ENCODE measurements at regions not wholly inside any gene's neighbourhood (a gene's known extent, or its start where the extent isn't known, plus 50 kb on each side); places are given as distances from the start of the nearest gene placed in this dataset.

DNA sequence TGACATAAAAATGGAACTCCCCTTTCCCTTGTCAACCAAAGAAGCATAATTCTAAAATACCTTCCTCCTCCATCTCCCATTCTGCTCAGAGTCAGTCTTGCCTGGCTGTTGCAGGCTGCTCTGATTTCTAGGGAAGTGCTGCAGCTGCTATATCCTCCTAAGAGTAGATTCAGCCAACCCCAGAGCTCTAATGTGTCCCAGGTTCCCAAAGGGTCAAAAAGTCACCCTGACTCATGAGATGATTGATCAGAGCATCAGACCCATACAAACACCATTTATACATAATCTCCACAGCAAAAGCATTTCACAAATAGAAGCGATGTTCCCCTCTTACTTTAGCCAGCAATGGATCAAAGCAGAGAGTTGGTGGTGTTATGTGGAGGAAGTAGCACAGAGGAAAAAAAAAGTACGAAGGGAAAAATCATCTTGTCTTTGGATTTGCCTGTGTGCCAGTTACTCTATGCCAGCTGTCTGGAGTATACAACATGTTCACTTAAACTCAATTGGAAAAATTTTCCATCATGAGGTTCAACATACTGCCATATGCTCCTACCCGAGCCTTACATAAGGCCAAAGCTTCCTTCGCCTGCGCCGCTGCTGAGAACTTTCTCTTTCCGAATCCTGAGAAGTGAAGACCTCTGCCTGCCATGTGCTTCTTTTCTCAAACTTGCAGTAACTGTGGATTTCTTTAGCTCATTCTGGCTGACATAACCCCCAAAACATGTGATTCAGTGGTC is 258.0 kb downstream of the TLE4 start:
- TF ChIP-seq POLR2AphosphoS5 (IDR thresholded peaks at IDR 0.05; ENCODE audit: low read depth, low read length) (no peak), SIN3A (IDR thresholded peaks at IDR 0.05; ENCODE audit: borderline replicate concordance, insufficient read depth, low read length) (no peak)
